ENCODE measurements at regions not wholly inside any gene's neighbourhood (a gene's known extent, or its start where the extent isn't known, plus 50 kb on each side); places are given as distances from the start of the nearest gene placed in this dataset.

GRCh38 chr5:114644576-114644975, 282.7 kb downstream of the KCNN2 start:
- DNase-seq, result no peak

GRCh38 chr5:114636271-114636670, 274.4 kb downstream of the KCNN2 start:
- no peak for DNase-seq

GRCh38 chr5:114634967-114635901, 273.4 kb downstream of the KCNN2 start:
- DNase-seq, result no peak

GRCh38 chr5:114634517-114634916, 272.6 kb downstream of the KCNN2 start:
- DNase-seq, result no peak

- DNase-seq, result no peak
Observed at GRCh38 chr5:114612406-114612805, 250.5 kb downstream of the KCNN2 start.

GRCh38 chr5:114581136-114581535, 219.3 kb downstream of the KCNN2 start:
- no peak for DNase-seq

- DNase-seq, result no peak
Observed at GRCh38 chr5:114565871-114566270, 204.0 kb downstream of the KCNN2 start.

- DNase-seq, result no peak
Observed at GRCh38 chr5:114565139-114565538, 203.3 kb downstream of the KCNN2 start.

- DNase-seq, result no peak
Observed at GRCh38 chr5:114561415-114561814, 199.5 kb downstream of the KCNN2 start.

Data from CD4-positive, alpha-beta T cell treated with Interleukin-12 subunit alpha and Interleukin-12 subunit beta, for 1 hour (primary cell).